Right ventricle myocardium superior (tissue), 1 donor: ENCODE measurements at regions not wholly inside any gene's neighbourhood (a gene's known extent, or its start where the extent isn't known, plus 50 kb on each side); places are given as distances from the start of the nearest gene placed in this dataset.
"Not testable (repeated sequence)": the region's sequence is repeated elsewhere in the genome, so short reads cannot be mapped to it uniquely, and the experiment has no call there.

ENCODE experiments used
- ATAC-seq: fragments of 200-7000 bp; cut with Tn5 transposase; one replicate; pipeline ENCODE4 v1.9.1; 2020; ENCODE audit warnings: mild to moderate bottlenecking; ENCODE audit not compliant: poor library complexity
- DNase-seq: peaks from one replicate; pipeline ENCODE4 v3.0.0-alpha.2; 2020
- intact Hi-C: fragments of 100-400 bp; cut with DNase I; formaldehyde crosslinking; loops from one replicate; pipeline ENCODE4 v1.11.2; 2022
- donor health status: DM: no; HTN: yes; CAD: no; lungs with severe emphysema.

DNA sequence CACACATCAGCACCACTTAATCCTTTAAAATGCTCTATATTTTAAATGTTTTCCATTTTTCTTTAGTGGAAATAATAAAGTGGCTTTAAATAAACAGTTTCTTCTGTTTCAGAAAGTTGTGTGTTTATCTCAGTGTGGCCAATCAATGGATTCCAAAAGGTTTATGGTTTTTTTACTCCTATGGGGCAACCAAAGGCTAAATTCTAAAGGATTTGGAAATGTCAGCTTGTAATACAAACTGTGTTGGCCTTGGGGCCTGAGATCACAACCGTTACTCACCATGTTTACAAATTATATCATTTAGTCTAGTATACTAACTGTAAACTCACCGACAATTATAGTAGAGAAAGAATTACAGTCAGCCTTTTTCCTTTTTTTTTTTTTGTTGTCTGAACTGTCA, 827.2 kb downstream of the EPHA4 start:
- intact Hi-C loops: no loop called here
- DNase-seq (no peak), ATAC-seq (no peak)

DNA sequence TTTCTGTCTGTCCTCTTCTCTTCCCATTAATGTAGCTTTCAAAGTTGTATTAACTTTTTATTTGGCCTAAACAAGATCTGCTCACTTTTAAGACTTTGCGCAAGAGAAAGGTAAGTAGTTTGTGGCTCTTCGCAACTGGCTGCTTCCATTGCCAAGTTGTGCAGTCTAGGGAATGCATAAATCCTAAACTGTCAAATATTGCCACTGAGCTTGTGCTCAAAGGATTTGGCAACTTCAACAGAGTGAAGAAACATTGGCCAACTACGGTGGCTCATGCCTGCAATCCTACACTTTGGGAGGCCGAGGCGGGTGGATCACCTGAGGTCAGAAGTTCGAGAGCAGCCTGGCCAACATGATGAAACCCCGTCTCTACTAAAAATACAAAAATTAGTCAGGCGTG, 826.4 kb downstream of the EPHA4 start:
- intact Hi-C loops: no loop called here
- DNase-seq: no peak
- no peak for ATAC-seq

DNA sequence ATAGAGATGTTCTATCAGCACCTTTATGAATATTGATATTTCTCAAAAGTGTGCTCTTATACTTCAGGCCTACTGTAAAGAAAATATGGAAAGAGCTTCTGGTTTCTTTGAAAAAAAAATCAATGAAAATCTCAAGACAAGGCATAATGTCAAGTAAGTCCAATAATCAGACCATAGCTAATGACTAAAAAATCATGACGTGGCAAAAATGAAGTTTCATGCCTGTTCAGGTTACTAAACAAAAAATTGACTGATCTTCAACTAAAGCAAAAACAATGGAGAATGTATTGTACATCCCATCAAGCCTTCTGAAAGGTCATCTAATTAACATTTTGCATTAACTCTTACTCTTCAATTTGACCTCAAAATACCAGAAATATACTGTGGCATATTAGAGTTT, 824.4 kb downstream of the EPHA4 start:
- ATAC-seq: no peak
- intact Hi-C loops: no loop called here

DNA sequence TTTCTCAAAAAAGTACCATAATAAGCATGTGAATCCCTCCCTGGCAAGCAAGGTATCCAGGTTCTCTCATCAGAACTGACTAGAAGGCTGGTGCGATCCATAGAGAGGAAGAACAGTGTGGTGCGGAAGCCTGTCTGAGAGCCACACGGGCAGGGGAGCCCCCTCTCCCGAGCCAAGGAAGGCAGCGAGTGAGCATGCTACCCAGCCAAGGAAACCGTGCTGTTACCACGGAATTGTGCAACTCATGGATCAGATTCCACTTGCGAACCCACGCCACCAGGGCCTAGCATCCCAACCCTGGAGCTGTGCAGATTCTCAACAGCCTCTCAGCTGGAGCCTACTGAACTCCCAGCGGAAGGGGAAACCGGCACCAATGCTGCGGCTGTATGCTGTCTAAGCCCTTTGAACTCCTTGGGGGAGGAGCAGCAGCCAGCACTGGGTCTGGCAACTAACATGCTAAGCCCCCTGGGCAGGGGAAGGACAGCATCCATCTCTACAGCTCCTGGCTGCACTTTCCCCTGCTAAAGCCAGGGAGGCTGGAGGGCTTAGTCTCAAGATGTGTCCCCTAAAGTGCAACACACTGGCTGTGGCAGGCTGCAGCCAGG, 823.1 kb downstream of the EPHA4 start:
- intact Hi-C loops: no loop called here
- no peak for ATAC-seq
- no peak for DNase-seq

More for the DNA sequence above, 824.4 kb downstream of the EPHA4 start:
- no peak for DNase-seq

DNA sequence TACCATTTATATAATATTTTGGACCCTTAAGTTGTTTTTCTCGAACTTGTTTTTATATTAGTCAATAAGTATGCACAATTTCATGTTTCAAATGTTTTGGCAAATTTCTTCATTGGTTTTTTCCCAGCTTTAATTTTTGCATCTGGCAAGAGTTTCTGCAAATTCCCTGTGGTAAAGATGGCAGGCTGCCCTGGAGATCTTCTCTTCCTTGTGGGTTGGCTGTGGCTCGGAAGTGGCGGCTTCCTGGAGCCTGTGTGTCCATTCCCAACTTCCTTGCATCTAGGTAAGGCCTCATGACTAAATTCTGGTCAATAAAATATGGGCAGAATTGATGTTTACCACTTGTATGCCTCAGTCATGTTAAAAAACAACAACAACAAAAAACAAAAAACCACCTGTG, 818.6 kb downstream of the EPHA4 start:
- ATAC-seq (no peak), DNase-seq (no peak)
- intact Hi-C loops: no loop called here

DNA sequence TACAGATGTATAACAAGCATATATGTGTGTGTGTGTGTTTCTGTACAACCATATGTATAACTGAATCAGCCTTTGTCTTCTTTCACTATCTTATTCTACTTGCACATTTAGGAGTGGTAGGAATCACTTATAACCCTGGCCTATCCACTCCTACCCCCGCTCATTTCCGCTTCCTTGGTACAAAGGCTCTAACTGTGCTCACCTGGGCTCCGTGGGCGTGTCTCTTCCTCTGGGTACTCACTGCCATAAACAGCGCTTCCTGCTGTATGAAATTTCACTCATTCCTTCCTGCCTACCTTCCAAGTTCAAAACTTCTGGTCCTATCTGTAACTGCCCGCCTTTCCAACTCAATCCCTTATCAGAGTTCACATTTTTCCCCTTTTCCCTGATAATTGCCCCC, 815.5 kb downstream of the EPHA4 start:
- intact Hi-C loops: no loop called here
- DNase-seq (no peak), ATAC-seq (no peak)

DNA sequence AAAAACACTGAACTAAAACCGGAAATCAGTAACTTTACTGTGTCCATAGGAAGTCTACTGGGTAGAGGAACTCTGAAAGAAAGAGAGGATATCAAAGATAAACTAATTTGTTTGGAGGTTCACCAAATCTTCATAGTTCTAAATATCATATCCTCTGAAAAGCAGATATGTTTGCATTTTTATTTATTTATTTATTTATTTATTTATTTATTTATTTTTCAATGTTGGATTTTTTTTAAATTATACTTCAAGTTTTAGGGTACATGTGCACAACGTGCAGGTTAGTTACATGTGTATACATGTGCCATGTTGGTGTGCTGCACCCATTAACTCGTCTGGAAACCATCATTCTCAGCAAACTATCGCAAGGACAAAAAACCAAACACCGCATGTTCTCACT, 813.7 kb downstream of the EPHA4 start:
- ATAC-seq, intact Hi-C loops, DNase-seq: not testable (repeated sequence)

DNA sequence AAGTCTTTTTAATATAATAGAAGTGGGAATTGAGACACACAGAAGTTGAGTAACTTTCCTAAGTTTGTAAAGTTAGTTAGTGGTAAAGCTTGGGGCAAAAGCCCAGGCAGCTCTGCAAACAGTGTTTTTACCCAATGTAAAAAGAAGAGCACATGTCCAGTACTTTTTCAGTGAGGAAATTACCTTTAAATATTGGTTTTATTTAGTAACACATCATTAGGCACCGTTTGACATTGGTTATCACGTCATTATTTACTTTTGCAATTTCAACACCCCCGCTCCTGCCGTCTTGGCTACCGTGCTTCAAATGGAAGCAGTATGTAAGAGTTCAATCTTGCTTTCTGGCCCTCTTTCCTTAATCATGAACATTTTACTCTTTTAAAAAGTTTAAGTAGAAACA, 807.9 kb downstream of the EPHA4 start:
- no peak for ATAC-seq
- intact Hi-C loops: no loop called here

DNA sequence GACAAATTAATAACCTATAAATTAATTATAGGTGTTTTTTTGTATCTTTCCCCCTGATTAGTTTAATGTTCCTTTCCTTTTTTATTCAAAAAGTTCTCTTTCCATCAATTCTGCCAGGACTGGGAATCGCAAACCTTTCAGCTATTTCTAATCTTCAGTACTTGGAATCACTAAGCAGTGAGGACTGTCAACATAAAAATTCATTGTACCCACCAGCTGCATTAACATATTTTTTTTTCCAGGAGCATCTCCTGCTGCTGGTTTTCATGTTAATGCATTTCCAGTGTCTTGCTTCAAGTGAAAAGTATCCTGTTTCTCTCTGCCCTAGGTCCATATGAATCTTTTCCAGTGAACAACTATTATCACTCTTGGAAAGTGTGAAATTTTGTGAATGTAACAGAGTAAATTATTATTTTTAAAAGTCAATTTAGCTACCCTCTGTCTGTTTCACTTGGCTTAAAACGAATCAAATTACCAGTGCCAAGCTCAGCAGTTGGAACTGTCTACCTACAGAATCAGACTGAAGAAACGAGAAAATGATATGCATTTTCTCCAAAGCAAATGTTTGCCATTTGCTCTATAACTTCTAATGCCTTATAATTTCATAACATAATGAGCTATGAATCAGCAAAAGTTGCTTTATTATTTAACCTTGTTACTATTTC, 804.4 kb downstream of the EPHA4 start:
- DNase-seq: no peak
- no peak for ATAC-seq
- intact Hi-C loops: no loop called here

More for the DNA sequence above, 807.9 kb downstream of the EPHA4 start:
- DNase-seq: no peak

DNA sequence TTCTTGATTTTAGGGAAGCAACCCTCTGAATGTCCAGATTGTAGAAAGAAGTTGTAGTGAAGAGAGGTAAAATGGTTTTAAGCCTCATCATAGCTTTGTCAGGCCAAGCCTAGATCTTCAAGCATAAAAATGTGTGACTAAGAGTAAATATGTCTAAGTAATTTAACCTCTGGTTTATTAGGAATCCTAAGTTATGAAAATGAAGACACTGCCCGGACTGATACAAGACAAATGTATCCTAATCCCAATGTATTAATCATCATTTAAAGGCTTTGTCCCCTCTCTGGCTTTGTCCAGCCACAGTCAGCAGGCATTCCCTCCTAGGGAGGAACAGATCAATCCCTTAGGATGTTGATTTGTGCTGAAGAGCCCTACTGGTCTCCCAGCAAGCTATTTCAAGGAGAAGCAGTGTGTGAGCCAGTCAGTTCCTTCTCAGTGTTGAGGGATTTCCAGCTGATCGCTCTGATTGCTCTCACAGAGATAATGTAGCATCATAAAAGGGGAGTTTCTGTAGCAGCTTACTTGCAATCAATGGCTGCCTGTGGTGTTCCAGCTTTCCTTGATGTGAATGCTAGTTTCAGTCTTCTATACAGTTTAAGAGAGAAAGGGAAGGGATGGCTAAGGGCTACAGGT, 796.1 kb downstream of the EPHA4 start:
- no peak for ATAC-seq
- DNase-seq: no peak
- intact Hi-C loops: no loop called here

DNA sequence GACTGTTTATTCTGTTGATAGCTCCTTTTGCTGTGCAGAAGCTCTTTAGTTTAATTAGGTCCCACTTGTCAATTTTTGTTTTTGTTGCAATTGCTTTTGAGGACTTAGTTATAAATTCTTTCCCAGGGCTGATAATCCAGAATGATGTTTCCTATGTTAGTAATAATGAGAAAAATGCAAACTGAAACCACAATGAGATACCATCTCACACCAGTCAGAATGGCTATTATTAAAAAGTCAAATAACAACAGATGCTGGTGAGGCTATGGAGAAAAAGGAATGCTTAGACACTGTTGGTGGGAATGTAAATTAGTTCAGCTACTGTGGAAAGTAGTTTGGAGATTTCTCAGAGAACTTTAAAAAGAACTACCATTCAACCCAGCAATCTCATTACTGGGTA, 793.0 kb downstream of the EPHA4 start:
- DNase-seq, ATAC-seq, intact Hi-C loops: not testable (repeated sequence)

DNA sequence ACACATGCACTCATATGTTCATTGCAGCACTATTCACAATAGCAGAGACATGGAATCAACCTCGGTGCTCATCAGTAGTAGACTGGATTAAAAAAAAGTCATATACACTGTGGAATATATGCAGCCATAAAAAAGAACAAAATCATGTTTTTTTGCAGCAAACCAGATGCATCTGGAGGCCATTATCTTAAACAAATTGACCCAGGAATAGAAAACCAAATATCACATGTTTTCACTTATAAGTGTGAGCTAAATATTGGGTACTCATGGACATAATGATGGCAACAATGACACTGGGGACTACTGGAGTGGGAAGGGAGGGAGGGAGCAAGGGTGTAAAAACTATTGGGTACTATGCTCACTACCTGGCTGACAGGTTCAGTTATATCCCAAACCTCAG, 792.6 kb downstream of the EPHA4 start:
- ATAC-seq: no peak
- intact Hi-C loops: no loop called here
- DNase-seq: no peak

DNA sequence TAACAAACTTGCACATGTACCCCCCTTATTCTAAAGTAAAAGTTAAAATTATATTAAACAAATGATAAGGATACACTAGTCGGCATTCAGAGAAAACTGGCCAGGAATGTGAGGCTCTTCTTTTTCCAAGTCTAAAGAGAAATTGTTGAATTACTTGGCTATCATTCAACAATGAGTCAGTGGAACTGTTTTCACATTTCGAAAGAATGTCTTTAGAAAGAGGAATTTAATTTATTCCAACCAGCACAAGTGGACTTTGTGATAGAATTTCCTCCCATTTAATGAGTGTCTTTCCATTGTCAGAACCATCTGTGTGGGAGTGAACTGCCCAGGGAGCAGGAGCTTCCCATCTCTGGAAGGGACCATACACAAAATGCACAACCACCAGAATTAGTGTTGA, 792.2 kb downstream of the EPHA4 start:
- ATAC-seq (no peak), DNase-seq (no peak)
- intact Hi-C loops: no loop called here

DNA sequence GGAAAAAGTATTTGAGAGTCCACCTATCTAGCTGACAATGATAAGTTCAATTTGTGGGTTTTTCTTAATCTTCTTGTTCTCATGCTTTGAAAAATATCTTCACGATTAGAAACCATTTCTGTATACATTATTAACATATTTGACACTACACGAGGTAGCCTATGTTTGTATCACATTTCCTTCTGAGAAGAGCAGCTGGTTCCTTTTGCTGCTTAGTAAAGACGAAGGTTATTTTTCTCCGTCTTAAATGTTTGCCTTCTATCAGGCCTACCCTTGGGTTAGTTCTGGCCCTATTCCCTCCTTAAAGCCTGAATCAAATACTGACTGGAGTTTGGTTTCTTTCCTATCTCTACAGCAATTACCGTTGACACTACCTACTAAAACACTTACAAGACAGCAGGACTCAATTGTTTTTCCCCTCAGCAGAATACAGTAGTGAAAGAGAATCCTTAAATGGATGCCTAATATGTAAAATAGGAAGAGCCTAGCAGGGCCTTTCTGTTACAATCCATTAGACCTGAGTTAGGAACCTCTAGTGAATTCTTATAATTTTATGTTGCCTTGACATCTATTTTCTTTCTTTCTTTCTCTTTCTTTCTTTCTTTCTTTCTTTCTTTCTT, 790.4 kb downstream of the EPHA4 start:
- no peak for DNase-seq
- intact Hi-C loops: no loop called here
- no peak for ATAC-seq

DNA sequence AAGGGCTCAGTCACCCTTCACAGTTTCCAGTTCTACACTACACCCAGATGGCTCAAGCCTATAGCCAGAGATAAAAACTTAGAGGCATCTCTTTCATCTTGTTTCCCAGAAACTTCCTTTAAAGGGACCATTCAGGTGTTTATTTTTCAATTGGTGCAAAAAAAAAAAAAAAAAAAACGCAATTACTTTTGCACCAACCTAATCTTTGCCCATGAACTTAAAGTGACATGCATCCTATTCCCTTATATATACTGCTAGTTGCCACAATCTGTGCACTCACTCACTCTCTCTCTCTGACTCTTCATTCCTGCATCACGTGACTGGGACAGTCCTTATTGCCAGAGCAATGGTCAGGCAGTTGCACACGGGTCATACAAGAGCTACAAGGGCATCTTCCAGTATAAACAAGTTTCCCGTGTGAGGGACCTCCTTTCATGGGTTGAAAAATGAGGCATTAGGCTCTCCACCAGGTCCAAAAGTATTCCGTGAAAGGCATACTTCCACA, 789.4 kb downstream of the EPHA4 start:
- DNase-seq (no peak), ATAC-seq (no peak)
- intact Hi-C loops: no loop called here

DNA sequence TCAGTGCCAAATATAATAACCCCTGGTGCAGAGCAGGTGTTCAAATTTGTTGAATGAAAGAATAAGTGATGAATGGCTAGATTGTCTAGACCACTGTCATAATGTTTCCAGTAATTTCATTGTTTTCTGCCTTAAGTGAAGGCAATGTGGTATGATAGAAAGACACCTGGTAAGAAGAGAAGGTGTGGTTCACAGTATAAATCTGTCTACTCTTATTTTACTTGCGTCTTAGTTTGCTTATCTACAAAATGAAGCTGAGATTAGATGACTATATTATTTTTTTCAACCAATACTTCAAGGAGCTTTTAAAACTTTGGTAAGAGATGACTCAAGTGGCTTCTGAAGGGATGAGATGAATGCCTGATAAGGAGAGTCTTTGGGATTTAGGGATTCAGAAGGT, 788.4 kb downstream of the EPHA4 start:
- intact Hi-C loops: no loop called here
- DNase-seq (no peak), ATAC-seq (no peak)

DNA sequence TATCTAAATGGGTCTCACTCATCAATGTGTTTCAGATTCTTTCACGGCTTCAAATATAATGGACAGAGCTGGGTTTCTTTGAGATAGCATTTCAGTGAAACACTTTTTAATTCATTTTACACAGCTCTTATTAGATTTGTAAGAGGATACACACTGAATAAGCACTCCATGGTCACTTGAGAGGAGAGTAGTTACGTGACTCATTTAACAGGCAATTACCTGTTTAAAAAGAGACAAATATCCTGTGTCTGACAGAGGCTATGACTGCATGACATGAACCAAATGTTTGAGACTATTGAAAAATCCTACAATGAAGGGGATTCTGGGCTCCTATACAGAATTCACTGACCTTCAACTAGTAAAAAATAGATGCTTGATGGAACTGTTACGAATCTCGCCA, 786.9 kb downstream of the EPHA4 start:
- no peak for ATAC-seq
- DNase-seq: no peak
- intact Hi-C loops: no loop called here

DNA sequence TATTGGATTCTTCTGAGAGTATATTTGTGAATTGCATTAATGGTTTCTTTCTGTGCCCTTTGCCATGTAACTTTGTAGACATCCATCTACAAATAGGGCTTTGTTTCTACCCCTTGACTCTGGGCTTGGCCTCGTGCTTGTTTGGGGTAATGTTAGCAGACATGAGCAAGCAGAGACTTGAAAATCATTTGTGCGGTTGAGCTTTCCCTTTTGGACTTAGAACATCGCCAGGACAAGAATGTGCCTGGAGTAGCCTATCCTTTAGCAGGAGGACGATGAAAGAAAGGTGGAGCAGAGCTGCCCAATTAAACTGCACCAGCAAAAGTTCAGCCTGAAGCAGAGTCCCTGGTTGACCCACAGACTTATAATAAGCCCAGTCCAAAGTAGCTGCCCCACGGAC, 785.9 kb downstream of the EPHA4 start:
- intact Hi-C loops: no loop called here
- ATAC-seq (no peak), DNase-seq (no peak)

DNA sequence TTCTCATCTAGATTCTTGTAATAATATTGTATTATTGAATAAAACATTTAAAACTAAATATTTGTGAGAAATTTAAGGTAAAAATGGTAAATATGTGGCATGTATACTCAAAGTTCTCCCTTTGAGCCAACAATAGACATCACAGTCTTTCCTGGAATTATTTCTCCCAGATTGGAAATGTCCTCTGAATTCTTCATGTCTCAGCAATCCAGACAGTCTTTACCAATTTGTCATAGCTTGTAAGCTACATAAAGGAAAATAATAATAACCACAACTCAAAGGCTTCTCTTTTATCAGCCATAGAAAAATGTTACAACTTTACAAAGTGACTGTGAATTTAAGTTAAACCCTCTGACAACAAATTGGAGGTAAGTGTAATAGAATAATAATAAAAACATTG, 784.9 kb downstream of the EPHA4 start:
- intact Hi-C loops: no loop called here
- ATAC-seq (no peak), DNase-seq (no peak)

DNA sequence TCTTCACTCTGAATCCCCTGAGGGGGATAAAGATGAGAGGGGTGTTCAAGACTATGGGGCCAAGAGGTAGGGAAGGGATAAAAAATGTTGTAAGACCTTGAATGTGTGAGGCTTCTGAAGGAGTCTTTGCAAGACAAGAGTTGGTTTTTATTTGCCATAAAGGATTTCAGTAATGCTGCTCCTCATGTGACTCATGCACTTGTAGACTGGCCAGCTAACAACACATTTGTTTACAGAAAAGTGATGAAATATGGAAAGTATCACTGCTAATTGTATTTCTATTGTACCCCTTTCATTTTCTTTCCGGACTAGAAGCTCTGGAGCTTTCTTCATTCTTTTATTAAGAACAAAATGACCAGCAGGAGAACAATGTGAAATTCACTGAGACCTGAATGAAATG, 782.1 kb downstream of the EPHA4 start:
- intact Hi-C loops: no loop called here
- DNase-seq (no peak), ATAC-seq (no peak)
